HG03064 (cell line): ENCODE measurements at regions not wholly inside any gene's neighbourhood (a gene's known extent, or its start where the extent isn't known, plus 50 kb on each side); places are given as distances from the start of the nearest gene placed in this dataset.
A peak's percentile ranks its signal among the peaks of the same experiment; 100 is the strongest.

Experiments used
- ATAC-seq: cut with Tn5 transposase; IDR thresholded peaks from one replicate; pipeline ENCODE4 v1.9.1; 2021; ENCODE audit warnings: low read depth; ENCODE audit not compliant: unreplicated experiment

DNA sequence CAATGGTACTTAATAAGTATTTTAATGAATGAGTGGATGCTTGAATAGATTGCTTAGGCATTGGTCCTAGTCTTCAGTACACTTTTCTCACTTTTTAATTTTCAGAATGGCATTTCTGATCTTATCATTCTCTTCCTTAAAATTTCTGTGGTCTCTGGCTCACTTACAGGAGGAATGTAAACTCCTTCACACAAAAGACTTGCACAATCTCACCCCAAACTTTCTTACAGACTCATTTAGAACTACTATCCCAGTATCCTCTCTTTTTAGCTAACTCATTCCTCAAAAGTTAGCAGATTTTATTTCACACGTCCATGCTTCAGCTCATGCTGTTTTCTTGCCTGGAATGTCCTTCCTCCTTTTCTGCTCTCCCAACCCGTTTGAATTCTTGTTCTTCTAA is 350.1 kb downstream of the GRXCR1 start:
- no peak for ATAC-seq

DNA sequence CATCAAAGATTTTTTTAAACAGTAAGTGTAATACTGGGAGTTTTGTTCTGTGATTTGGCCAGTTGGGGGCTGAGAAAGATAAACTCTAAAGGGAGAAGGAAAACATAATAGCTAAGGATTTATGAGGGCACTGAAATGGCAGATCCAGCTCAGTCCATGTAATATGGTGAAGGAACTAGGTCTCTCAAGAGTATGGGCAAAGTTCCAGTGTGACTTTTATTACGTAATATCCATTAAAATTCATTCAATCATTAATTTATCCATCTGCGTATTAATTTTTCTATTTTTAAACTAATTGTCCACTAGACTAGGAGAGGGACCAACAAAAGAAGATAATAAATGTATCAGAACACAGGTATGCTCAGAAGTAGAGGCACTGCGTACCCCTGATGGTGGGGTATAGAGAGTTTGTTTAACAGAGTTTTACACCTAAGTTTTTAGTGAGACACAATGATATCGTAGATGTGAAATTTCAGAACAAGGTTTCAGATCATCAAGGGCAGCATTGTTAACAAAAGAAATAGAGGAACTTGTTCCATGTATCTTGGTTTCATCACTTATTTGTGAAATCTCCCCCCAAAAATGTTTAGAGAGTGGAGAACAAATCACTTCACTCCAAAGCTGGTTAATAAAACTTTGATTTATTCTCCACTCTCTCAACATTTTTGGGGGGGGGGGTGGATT is 351.1 kb downstream of the GRXCR1 start:
- no peak for ATAC-seq

DNA sequence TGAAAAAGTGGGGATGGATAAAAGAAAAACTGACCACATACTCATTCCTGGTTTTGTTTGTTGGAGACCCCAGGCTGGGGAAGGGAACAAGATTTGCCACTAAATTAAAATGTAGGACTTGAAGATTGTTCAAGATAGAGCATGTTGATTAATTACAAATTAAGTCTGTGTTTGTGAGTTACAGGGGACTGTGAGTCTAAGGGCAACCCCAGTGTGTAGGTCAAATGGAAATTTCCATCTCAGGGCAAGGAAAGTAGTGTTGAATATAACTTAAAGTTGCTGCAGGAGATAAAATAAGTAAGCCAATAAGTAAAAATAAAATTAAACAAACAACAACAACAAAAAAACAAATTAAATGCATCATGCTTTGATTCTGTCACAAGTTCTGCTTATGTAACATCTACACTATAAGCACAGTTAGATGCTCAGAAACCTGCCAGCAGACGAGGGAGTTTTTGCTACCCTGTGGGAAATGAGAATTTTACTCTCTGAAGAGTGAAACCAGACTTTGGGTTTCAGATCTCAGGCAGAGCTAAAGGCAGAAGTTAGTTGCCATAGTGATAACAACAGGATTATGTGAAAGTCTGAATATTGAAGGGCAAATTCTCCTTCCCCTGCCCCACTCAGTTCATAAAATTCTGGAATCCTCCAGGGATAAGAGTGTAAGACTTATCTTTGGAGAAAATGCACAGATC is 352.3 kb downstream of the GRXCR1 start:
- ATAC-seq: peak; percentile 98

DNA sequence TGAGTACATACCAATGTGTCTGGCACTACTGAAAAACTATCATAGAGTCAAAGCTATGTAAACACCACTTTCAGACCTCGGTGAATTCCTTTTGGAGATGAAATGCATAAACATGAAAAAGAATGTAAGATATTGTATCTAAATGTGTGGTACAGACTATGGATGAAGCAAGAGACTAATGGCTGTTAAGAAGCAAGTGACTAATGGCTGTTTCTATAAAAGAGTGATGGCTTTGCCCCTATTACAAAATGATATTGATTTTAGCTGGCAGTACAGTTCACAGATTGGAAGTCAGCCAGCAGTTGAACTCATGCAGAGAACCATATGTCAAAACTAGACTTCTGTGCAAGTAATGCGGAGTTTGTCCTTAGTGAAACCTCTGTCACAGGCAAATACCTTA is 359.3 kb downstream of the GRXCR1 start:
- no peak for ATAC-seq

DNA sequence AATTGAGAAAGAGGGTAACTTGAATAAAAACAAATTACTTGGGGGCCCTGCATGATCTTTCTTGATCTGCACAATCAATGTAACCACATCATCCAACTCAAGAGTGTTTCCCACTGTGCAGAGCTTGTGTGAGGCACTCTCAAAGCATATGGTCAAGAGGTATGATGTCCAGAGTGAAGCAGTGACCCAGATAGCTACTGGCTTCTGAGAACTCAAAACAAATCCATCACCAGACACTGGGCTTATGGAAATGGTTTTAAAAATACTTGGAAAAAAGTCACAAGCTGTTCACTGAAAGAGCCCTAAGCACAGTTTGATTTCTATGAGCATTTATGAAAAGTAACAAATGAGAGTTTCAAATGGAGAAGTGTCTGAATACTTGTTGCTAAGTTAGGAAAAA is 361.0 kb downstream of the GRXCR1 start:
- ATAC-seq: no peak

DNA sequence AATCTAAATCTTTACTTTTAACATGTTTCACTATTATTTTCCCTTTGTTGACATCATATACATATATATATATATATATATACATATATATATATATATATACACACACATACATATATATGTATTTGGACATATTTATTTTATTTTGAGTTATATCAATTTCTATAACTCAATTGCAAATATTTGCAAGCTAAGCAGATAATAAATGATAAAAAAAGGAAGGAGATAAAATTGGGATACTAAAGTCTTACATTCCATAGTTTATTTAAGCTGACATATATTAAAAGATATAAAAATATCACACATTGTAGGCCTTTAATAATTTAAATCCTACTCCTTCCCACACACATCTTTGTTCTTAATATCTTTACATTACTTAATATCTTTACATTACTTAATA is 372.2 kb downstream of the GRXCR1 start:
- ATAC-seq: no peak

DNA sequence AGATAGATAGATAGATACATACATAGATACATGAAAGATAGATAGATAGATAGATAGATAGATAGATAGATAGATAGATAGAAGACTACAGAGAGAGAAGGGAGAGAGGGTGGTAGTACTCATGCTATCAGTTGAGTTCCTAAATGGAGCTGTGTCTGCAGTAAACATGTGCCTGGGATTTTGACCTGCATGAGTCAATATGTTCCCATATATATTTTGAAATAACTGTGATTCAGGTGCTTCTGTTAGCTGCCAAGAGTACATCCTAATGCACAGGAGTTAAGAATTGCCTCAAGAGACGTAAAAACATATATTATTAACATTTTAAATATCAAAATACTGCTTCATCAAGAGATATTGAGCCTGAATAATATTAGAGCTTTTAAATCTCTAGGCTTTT is 379.4 kb downstream of the GRXCR1 start:
- ATAC-seq: no peak

DNA sequence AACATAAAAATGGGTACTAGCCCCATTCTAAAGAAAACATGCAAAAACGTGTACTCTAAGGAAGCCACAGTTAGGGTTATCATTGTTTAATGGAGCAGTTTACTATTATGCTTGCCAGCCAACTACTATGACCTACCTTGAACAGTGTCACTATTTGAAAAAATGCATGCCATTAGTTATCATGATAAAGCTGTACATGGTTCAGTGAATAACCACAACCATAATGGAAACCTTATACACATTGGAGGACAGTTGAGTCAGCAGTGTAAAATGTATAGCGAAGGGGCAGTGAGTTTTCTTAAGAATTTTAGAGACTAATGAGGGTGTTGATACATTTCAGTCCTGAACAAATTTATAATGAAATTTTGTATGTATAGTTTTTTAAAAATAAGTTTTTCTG is 381.9 kb downstream of the GRXCR1 start:
- ATAC-seq: no peak

DNA sequence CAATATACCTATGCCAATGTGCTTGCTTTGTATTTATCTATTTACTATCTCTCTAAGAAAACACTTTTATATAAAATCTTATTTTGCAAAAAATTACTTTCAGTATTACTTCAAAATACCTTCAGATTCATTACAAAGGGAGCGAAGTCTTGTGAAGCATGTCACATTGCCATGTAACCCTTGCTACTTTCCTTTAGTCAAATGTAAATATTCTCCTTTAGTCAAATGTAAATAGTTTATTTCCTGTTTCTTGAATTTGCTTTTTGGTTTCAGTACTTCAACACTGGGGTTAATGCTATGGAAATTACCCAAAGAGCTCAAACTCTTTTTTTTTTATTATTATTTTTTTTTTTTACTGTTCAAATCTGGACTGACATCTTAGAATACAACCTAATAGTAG is 383.3 kb downstream of the GRXCR1 start:
- ATAC-seq: no peak

DNA sequence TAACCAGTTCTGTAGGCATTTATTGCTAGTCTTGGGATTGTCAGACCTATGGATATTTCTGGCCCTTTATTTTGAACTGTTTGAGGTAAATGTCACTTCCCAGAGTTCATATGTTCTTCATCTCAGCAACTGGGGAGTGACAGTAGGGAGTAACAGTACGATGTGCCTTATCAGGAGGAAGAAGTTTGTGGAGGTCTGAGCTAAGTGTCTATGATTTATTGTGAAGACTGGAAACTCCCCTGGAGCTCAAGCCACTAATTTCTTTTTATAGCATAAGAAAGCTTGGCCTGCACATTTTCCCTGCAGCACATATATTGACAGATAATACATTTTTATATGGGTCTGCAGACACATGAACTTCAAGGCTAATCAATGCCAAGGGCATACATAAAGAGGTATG is 383.8 kb downstream of the GRXCR1 start:
- no peak for ATAC-seq

DNA sequence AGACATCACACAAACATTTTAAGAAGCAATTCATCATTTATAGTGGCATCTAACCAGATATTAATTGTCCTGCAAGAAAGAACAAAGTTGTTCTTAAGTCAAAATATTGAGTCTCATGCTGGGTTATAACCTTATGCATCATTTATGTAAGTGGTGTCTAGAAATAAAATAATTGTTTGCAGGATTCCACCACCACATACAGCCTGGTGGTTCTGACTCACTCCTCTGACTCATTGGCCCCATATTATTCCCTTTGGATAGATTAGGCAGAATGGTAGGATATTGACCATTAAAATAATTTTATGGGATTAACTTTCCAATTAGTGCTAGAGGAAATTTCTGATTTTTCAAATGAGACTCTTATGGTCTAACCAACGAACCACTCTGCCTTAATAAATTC is 384.5 kb downstream of the GRXCR1 start:
- no peak for ATAC-seq

DNA sequence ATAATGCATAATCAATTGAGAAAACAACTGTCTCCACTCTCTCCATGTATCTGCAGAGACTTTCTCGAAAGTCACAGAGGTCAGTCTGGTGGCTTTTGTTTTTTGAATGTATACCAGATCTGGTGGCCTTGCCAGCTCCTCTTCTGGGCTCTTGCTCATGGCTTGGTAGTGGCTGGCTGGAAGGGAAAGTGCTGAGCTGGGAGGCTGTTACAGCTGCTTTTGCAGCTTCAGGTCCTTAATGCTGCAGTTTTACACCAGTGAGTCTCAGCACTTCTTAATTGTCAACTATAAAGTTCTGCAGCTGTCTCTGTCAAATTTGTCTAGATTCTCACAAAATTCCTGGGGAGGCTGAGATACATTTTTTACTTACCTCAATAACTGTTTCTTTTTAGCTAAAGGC is 390.0 kb downstream of the GRXCR1 start:
- no peak for ATAC-seq

DNA sequence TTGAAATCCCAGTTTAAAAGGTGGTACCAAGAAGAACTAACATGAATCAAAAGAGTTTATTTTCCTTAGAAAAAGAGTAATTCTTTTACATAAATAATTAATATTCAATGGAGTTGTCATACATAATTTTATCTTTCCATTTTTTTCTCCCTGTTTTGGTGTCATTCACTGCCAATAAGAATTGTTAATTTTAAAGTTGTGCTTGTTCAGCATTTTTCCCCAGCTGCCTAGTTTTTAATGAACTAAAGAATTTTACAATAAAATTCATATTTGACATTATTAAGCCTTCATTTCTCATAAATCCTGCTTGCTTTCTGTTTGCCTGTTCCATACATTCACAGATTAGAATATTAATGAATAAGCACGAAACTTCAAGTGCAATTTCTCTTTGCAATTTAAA is 393.6 kb downstream of the GRXCR1 start:
- no peak for ATAC-seq

DNA sequence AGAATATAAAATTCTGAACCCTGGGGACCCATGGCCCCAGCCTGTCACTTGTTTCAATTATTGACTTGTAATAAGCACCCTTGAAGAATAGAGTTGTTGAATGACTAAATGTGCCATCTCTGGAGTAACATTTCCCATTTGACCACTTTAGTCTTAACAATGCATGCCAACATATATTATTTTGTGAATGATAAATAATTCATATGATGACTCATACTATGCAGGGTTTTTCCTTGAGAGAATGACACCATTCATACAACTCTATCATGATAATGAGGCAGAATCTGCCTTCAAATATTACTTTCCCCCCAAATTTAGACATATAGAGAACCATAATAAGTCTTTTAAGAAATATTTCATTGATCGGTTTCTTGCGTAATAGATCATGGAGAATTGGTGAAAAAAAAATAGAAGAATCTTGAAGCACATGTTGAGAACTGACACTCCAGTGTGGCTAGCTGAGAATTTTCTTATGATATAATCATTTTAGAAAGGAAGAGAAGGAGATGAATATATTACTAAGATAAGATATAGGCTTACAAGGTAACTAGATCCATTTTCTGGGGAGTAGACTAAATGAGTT is 404.5 kb downstream of the GRXCR1 start:
- no peak for ATAC-seq

DNA sequence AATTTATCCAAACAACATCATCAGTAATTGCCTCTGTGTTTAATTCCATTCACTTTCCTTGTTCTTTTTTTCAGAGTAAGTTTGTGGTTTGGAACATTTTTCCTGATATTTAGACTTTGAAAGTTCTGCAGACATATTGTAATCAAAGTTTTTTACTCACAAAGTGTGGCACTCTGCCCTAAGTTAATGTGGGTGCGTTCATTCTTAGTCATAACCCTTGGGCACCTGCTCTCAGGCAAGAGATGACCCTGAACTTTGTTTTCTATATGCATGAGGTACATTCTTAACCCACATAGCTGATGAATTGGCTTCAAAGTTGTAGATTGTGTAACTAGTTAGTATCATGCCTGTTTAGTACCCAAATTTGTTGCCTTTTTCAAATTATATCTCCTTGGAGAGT is 424.3 kb downstream of the GRXCR1 start:
- ATAC-seq: no peak

DNA sequence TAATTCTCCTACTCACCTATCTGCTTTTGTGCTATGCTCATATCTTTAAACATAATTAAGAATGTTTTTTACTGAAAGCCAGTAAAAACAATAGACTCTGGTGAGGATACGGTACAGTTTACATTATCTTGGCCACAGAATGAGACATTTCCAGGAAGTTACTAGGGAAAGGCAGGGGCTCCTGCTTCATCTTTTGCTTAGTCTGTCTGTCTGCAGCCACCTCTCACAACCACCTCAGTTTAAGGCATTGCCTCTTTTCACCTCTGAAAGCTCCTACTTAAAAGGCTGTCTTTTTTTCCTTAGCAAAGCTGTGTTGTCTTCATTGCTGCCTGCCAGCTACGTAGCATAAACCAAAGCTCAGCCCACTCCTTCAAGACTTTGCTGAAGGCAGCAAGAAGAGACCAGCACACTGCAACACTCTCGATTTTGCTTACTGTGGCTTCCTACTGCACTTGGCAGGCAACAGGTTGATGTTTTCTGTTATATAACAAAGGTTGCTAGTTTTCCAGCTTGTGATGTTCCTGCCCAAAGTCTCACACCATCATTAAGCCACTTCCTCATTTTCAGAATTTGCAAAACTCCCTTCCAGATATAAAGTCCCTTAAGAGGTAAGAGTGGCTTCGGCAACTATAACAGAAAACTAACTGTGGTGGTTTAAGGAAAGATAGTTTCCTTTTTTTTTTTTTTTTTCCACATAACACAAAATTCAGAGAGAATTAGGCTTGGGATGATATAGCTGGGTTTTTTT is 432.9 kb downstream of the GRXCR1 start:
- no peak for ATAC-seq

DNA sequence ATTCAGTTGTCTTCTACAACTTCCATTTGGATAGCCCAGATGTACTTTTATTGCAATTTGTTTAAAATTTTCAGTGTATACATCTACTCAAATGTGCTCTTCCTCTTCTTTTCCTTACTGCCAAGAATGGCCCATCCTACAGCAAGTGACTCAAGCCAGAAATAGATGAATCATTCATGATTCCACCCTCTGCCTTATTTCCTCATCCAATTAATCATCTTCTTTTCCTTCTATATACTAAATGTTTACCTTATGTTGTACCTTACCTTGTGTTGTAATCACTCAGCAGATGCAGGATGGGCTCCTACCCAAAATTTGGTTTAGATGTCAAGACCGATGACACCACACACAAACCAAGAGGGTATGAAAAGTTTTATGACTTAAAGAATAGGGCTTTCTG is 437.8 kb downstream of the GRXCR1 start:
- ATAC-seq: no peak

DNA sequence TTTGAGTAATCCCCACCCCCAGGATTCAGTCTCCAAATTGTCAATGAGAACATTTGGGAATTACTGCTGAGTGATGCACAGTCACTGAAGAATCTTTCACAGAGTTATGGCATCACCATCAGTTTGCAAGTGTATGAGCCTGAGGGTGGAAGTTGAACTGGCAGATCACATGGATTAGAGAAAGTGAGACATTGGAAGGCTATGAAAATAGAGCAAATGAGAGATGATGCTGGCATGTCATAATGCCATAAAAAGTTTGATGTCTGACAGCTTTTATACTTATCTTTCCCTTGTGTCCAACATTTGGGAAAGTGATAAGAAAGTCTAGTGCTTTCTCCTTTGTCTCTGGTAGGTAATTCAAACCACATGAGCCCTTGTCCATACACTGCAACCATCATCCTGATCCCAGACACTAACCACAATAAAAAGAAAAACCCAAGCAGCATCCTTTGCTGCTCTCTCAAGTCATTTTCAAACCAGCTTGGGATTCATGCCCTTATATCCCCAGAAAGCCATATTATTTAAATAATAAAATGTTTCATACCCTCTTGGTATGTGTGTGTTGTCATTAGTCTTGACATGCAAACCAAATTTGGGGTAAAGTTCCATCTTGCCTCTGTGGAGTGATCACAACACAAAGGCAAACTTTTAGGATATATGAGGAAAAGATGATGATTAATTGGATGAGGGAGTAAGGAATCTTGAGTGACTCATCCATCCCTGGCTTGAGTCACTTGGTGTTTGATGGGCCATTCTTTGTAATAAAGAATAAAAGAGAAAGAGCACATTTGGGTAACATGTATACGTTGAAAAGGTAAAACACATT is 438.9 kb downstream of the GRXCR1 start:
- no peak for ATAC-seq

DNA sequence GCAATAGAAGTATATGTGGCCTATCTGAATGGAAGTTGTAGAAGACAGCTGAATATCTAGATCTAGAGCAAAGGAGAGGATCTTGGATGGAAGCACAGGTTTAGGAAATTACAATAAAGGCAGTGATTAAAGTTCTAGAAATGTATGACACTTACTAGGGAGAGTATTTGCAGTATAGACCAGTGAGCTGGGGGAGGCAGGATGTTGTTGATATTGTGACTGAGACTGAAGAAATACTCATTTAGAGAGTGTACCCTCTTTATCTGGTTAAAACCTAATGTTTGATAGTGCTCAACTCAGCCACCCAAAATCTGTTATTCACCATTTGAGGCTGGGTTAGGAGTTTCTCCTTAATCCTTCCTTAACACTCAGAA is 439.5 kb downstream of the GRXCR1 start:
- ATAC-seq: no peak

DNA sequence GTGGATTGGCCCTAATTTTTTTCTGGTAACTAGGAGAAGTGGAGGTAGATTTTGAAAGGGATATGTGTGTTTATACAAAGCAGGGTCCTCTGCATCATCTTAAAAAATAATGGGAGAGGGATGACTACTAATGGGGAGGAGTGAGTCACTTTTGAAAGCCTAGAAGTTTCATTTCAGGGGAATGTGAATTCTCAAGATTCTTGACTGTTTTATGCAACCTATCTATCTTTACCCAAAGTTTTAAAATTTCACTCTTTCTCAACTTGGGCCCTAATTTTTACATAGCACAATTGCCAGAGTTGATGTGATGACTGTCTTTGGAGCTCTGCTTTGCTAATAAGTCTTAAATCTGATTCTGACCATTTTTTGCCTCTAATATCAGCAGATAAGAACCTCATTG is 445.2 kb downstream of the GRXCR1 start:
- ATAC-seq: no peak

DNA sequence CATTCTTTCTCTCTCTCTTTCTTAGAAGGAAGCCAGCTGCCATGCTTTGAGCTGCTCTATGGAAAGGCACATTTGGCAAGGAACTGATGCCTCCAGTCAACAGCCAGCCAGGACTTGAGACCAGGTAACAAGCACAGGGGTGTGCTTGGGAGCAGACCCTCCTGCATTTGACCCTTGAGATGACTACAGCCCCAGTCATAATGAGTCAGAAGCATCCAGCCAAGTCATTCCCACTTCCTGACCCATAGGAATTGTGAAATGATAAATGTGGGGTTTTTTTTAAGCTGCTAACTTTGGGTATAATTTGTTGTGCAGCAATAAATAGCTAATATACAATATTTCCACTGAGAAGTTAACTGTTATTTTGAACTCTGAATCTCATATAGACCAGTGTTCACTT is 446.9 kb downstream of the GRXCR1 start:
- no peak for ATAC-seq
